SH-SY5Y (cell line): ENCODE measurements at regions not wholly inside any gene's neighbourhood (a gene's known extent, or its start where the extent isn't known, plus 50 kb on each side); places are given as distances from the start of the nearest gene placed in this dataset.

Experiments
- GATA2 ChIP-seq: IDR thresholded peaks from 2 replicates; pipeline ENCODE4 v1.6.1; 2011; ENCODE audit warnings: mild to moderate bottlenecking, low read depth, low read length
- GATA3 ChIP-seq: IDR thresholded peaks from 2 replicates; pipeline ENCODE4 v1.6.1; 2011; ENCODE audit warnings: low read depth, mild to moderate bottlenecking, low read length, moderate library complexity

DNA sequence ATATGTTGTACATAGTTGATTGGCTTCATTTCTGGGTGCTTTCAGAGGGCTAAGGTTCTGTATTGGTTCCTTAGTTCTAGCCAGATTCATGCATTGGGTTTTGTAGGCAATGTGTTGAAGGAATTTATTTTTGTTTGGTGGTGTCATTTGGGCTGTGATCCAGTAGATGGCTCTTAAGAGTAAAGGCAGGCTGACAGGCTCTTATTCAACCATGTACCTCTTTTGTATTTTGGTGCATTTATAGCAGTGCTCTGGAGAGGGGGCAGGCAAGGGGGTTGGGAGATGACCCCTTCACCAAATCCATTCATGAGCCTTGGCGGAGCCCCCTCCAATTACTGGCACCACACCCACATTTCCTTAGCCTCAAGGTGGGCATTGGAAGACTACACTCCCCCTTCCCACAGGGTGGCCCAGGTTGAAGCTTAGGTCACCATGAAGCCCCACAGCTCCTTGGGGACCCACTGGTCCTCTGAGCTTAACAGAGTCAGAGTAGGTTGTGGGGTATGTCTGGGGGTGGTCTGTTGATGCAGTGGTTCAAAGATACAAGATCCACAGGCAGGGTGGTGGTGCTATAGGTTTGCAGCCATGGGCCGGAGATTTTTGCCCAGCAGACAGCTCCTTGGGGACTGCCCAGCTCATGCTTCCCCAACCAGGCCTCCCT, 143.0 kb upstream of the GNPDA2 start:
- no peak for TF ChIP-seq GATA3
- TF ChIP-seq GATA2, result no peak
